ENCODE measurements at regions not wholly inside any gene's neighbourhood (a gene's known extent, or its start where the extent isn't known, plus 50 kb on each side); places are given as distances from the start of the nearest gene placed in this dataset.

DNA sequence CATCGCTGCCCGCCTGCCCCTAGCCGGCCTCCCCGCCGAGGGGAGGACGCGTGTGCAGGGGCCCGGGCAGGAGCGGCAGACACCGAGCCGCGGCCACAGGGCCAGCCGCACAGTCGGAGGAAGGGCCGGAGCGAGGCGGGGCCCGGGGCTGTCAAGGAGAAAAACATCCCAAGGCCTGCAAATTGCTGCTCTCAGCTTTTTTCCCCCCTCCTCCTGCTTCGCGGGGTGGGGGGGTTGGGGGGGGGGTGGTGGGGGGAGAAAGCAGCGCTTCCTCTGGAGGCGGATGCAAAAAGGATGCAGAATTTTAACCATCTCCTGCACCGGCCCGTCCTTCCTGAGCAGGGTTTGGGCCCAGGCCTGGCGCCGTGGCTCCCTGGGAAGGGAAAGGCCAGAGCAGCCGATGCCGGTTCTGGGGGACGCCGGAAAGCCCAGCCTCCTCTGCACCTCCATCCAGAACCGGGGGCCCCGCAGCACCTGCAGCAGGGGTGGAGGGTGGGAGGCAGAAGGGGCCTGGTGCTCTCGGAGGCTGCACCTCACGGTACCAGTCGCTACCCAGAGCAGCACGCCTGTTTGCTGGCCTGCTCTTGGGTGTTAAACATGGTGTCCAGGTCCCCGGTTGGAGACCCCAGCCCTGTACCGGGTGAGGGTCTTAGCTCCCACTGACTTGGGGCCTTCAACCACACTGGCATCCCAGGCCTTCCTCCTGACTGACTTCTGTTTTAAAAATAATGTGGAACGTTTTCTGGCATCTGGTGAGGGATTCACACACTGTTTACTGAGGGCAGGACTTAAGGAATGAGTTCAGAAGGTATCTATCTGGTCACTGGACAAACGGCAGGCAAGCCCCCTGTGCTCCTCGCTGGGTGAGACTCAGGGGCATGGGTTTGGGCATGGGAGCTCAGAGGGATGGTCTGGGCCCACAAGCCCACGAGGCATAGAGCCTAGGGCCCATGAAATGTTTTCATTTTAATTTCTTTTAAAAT is 77.4 kb upstream of the WNT7B start:
- DNase-seq: no peak

DNA sequence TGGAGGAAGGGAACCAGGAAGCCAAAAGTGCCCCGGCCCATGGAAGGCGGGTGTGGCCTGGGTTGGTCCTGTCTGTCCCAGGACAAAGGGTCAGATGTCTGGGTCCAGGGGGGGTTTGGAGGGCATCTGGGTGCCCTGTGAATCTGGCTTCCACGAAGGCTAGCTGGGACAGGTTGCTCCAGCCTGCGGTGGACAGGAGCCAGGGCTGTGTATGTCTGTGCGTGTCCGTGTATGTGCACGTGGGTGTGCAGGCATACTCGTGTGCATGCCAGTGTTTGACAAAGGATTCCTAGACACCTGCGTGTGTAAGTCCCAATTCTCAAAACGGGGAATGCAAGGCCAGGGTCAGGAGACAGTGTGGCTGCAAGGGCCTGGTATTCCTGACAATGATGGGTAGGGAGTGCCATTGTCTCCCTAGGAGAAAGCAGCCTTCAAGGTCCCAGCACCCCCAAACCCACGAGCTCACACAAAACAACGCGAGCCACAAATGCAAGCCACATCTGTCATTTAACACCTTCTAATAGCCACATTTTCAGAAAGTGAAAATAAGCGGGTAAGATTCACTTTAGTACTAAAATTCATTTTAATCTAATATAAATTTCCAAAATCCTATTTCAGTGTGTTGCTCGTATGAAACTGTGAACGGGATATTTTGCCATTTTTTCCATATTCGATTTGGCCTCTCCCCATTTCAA is 78.4 kb upstream of the WNT7B start:
- DNase-seq: no peak

- DNase-seq: no peak
Measured at GRCh38 chr22:46055911-46056545, 79.1 kb upstream of the WNT7B start.

DNA sequence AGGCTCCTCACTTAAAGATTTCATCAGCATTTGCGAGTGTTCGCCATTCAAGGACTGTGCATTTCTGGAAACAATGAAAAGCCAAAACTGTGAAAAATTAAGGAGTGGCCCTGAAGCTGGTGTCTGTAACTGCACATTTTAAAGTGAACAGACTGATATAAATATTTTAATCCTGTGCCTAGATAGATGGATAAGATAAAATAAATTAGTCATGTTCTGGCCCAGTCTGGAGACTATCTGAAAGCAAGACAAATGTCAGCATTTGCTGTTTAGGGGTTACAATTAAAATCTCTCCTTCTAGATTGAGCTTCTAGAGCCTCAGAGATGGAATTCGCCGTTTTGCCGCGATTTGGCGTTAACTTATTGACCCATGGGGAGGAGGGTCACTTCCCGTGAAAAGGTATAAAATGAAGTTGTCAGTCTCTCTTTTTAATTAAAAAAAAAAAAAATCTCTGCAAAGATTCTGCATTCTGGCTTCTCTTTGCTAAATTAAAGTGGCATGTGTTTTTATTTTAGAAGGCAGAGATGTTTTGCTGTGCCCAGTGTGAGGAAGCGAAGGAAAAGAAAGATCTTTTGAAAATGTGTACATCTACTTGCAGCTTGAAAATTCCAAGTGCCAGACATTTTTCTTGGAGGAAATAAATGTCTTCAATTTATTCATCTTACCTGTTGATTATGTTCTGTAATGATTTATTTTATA is 79.7 kb upstream of the WNT7B start:
- no peak for DNase-seq

- DNase-seq: no peak
Measured at GRCh38 chr22:46057246-46058090, 80.5 kb upstream of the WNT7B start.

GRCh38 chr22:46058091-46058420 is 81.1 kb upstream of the WNT7B start:
- DNase-seq: no peak

DNA sequence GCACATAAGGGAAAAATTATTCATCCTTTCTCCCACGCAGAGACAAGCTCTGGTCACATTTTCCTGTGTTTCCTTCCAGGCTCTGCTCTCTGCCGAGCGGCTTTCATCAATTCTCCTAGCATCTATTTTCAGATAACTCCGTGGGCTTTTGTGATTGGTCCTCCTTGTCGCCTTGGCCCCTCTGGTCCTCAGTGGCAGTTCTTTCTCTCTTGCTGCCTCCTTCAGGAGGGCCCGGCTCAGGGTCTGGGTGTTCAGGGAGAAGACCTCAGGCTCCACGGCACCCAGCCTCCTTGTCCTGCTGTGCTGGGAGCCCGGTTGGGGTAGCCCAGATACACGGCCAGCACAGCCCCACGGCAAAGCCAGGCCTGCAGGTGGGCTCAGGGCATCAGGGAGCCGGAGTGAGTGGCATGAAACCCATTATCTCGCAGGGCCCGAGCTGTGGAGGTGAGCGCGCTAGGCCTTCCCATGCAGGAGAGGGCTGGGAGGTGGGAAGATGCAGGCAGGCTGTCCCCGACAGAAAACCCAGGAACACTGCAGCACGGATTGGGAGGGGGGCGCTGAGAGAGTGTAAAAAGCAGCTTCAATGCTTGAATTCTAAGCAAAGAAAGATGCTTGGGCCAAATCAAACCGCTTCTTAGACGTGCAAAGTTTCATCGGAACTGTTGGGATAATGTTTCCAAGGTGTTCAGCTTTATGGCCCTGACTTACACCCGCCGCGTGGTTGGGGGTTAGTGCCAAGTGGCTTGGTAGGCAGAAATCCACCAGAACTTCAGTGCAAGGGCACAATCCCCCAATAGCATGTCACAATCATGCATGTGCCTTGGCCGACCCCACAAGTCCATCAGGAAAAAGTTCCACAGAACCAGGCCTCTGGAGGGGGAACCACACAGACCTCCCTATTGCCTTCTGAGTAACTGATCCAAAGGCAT is 81.9 kb upstream of the WNT7B start:
- no peak for DNase-seq

DNA sequence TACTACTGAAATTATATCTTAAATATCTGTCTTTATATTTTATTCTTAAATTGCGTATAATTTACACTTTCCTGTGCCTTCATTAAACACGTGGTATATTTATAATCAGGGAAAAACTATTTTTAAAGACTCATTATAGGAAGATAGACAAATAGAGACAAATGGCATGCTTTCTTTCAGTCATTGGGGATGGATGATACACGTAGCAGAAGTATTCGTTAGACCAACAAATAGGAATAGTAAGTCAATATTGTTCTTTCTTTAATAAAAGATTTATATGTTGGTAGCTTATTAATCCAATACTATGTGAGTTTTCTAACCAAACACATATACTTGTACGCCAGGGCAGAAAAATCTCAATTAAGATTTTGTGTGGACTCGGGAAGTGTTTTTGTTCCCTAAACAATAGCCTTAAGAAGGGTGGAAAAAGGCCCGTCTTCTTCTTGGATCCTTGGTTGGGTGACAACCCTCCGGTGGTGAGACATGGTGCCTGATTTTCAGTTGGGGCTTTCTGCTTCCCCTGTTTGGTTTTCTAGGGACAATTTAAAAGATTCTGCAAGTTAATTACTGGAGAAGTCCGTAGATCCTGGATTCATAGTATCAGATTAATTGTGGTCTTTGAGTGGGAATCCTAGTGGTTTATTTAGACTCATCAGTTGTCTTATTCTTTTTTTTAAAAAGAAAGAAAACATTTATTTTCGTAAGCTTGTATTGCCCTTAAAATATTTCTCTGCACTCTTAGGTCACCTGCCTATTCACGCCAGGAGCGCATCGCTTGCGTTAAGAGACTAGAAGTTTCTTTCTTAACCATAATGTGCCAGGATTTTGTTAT is 83.5 kb upstream of the WNT7B start:
- DNase-seq: no peak

- no peak for DNase-seq
Measured at GRCh38 chr22:46061124-46061500, 84.2 kb upstream of the WNT7B start.

DNA sequence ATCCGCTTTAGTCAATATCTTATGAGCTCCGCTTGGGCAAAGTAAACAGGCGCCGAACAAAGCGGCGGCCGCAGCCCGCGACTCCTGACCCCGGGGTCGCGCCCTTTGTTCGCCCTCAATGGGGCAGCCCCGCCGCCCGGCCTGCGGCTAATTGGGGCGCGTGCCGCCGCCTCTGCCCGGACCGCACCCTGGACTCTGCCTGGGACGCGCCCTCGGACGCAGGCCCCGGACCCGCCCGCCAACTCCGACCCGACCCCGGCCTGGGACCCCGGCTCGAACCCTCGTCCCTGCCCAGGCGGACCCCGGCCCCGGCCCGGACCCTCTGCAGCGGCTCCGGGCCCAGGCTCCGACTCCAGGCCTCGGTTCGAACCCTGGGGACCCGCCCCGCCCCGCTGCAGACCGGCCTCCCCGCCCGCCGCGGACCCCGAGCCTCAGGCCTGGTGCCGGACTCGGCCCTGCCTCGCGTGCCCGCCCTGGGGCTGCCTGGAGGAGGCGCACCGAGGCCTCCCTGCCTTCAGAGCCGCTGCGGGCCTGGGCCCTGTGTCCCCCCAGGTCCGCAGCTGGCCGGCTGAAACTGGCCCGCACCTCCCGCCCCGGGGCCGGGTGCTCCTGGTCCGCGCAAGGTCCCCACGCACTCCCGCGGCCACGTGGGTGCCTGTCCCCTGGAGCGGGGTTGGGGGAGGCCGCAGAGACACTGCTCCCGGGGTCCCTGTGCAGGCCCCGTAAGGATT is 84.7 kb upstream of the WNT7B start:
- no peak for DNase-seq

DNA sequence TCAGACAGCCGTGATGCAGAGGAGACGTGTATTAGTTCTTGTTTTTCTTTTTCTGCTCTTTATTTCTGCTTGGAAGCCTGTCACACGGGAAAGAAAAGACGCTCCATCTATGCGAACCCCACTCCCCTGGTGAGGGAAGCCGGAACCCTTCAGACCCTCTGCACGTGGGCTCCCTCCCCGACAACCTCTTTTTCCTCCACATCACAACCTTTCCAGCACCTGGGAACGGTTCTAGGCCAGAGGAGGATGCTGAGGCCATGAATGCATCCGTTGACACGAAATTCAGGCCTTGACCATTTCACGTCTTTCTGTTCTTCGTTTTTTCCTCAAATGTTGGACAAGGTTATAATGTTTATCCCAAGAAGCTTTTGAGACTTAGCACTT is 85.3 kb upstream of the WNT7B start:
- DNase-seq: no peak

DNA sequence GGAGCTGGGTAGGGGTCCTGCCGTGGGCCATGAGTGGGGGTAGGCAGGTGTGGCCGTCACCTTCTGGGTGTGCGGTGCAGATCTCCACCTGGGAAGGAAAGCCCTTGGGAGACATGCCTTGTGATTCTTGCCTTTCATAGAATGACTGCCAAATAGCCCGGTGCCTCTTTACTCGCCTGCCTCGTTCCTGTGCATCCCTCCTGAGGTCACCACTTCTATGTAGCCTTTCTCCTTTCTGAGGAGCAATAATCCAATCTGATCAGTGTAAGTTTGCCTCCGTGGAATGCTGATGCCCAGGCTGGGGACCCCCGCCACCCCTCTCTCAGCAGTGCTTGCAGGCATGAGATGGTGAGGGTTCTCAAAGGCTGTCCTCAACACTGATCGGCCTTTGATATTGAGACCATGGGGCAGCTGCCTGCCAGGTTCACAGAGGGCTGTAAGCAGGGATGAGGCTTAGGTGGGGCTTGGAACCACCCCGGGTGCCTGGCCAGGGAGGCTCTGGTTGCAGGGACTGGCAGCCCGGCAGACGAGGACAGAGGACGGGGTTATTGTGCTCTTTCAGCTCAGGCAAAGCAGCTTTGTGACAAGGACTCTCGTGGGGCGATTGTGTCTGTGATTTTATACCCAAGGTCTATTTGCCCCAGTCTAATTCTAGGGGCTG is 86.1 kb upstream of the WNT7B start:
- DNase-seq: no peak

DNA sequence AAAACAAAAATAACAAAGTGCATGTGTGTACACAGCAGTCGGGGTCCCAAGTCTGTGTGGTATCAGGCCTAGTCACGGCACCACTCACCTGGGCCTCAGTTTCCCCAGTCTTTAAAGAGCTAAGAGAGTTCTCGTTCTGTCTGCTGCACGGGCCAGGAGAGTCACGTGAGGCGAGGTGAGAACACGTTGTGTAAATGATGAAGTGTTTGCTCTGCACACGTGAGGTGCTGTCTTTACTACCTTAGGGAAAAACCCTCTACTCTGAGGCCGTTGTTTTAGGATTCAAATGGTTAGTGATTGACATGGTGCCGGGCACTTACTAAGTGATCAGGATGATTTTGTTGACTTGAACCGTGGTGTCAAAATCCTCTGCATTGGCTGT is 86.5 kb upstream of the PPARA start:
- no peak for DNase-seq

GRCh38 chr22:46064228-46064965 is 85.9 kb upstream of the PPARA start:
- no peak for DNase-seq

GRCh38 chr22:46064966-46065666 is 85.2 kb upstream of the PPARA start:
- DNase-seq: no peak

GRCh38 chr22:46065691-46066454 is 84.5 kb upstream of the PPARA start:
- DNase-seq: no peak

GRCh38 chr22:46066691-46067090 is 83.6 kb upstream of the PPARA start:
- DNase-seq: no peak
